ENCODE measurements at regions not wholly inside any gene's neighbourhood (a gene's known extent, or its start where the extent isn't known, plus 50 kb on each side); places are given as distances from the start of the nearest gene placed in this dataset.

GRCh38 chr3:117656391-117656790, 946.8 kb downstream of the TUSC7 start:
- TF ChIP-seq POLR2AphosphoS5 (IDR thresholded peaks at IDR 0.05; ENCODE audit: low read depth, low read length) (no peak), REST (IDR thresholded peaks at IDR 0.05; ENCODE audit: insufficient read depth in 1 of 2, low read depth in 2 of 2, low read length in 2 of 2) (no peak), SIN3A (IDR thresholded peaks at IDR 0.05; ENCODE audit: borderline replicate concordance, insufficient read depth, low read length) (no peak), TAF1 (IDR thresholded peaks at IDR 0.05; ENCODE audit: borderline replicate concordance, insufficient read depth, low read length) (no peak), FOXP2 (optimal IDR thresholded peaks at IDR 0.05; ENCODE audit: borderline replicate concordance, extremely low read depth, extremely low read length, insufficient read depth) (no peak)

- TF ChIP-seq SIN3A (IDR thresholded peaks at IDR 0.05; ENCODE audit: borderline replicate concordance, insufficient read depth, low read length) (no peak), POLR2AphosphoS5 (IDR thresholded peaks at IDR 0.05; ENCODE audit: low read depth, low read length) (no peak), FOXP2 (optimal IDR thresholded peaks at IDR 0.05; ENCODE audit: borderline replicate concordance, extremely low read depth, extremely low read length, insufficient read depth) (no peak), REST (IDR thresholded peaks at IDR 0.05; ENCODE audit: insufficient read depth in 1 of 2, low read depth in 2 of 2, low read length in 2 of 2) (no peak), TAF1 (IDR thresholded peaks at IDR 0.05; ENCODE audit: borderline replicate concordance, insufficient read depth, low read length) (no peak)
Measured at GRCh38 chr3:117657278-117657677, 947.7 kb downstream of the TUSC7 start.

GRCh38 chr3:117660941-117661817, 951.6 kb downstream of the TUSC7 start:
- TF ChIP-seq SIN3A (IDR thresholded peaks at IDR 0.05; ENCODE audit: borderline replicate concordance, insufficient read depth, low read length) = no peak

GRCh38 chr3:117661818-117662095, 952.2 kb downstream of the TUSC7 start:
- no peak for TF ChIP-seq FOXP2 (optimal IDR thresholded peaks at IDR 0.05; ENCODE audit: borderline replicate concordance, extremely low read depth, extremely low read length, insufficient read depth)
- no peak for TF ChIP-seq POLR2AphosphoS5 (IDR thresholded peaks at IDR 0.05; ENCODE audit: low read depth, low read length)
- no peak for TF ChIP-seq REST (IDR thresholded peaks at IDR 0.05; ENCODE audit: insufficient read depth in 1 of 2, low read depth in 2 of 2, low read length in 2 of 2)
- no peak for TF ChIP-seq SIN3A (IDR thresholded peaks at IDR 0.05; ENCODE audit: borderline replicate concordance, insufficient read depth, low read length)
- TF ChIP-seq TAF1 (IDR thresholded peaks at IDR 0.05; ENCODE audit: borderline replicate concordance, insufficient read depth, low read length) = no peak

- no peak for TF ChIP-seq REST (IDR thresholded peaks at IDR 0.05; ENCODE audit: insufficient read depth in 1 of 2, low read depth in 2 of 2, low read length in 2 of 2)
- TF ChIP-seq POLR2AphosphoS5 (IDR thresholded peaks at IDR 0.05; ENCODE audit: low read depth, low read length) = no peak
- TF ChIP-seq SIN3A (IDR thresholded peaks at IDR 0.05; ENCODE audit: borderline replicate concordance, insufficient read depth, low read length) = no peak
- no peak for TF ChIP-seq FOXP2 (optimal IDR thresholded peaks at IDR 0.05; ENCODE audit: borderline replicate concordance, extremely low read depth, extremely low read length, insufficient read depth)
- TF ChIP-seq TAF1 (IDR thresholded peaks at IDR 0.05; ENCODE audit: borderline replicate concordance, insufficient read depth, low read length) = no peak
Measured at GRCh38 chr3:117665296-117665695, 955.7 kb downstream of the TUSC7 start.

Measured in PFSK-1 (cell line).